Adipocyte (in vitro differentiated cells): ENCODE measurements at regions not wholly inside any gene's neighbourhood (a gene's known extent, or its start where the extent isn't known, plus 50 kb on each side); places are given as distances from the start of the nearest gene placed in this dataset.
"Not testable (repeated sequence)": the region's sequence is repeated elsewhere in the genome, so short reads cannot be mapped to it uniquely, and the experiment has no call there.

Experiments
- DNase-seq: peaks from one replicate; pipeline ENCODE4 v3.0.0-alpha.2; 2015; ENCODE audit warnings: low read depth
- H3K27me3 ChIP-seq: replicated peaks from 2 replicates; pipeline ENCODE4 v1.7.0; 2013; ENCODE audit warnings: mild to moderate bottlenecking, low read length, moderate library complexity; ENCODE audit not compliant: control insufficient read depth, insufficient read depth
- H3K36me3 ChIP-seq: 2 replicates; pipeline ENCODE4 v1.7.0; 2013; ENCODE audit warnings: low read length, mild to moderate bottlenecking, moderate library complexity; ENCODE audit not compliant: control insufficient read depth, insufficient read depth, severe bottlenecking
- H3K4me1 ChIP-seq: 2 replicates; pipeline ENCODE4 v1.7.0; 2013; ENCODE audit warnings: mild to moderate bottlenecking, low read length, moderate library complexity; ENCODE audit not compliant: control insufficient read depth, insufficient read depth
- H3K4me3 ChIP-seq: 2 replicates; pipeline ENCODE4 v1.7.0; 2013; ENCODE audit warnings: mild to moderate bottlenecking, low read length, moderate library complexity
- H3K9ac ChIP-seq: 2 replicates; pipeline ENCODE4 v1.7.0; 2013; ENCODE audit warnings: mild to moderate bottlenecking, low read length, moderate library complexity
- H3K9me3 ChIP-seq: 2 replicates; pipeline ENCODE4 v1.7.0; 2013; ENCODE audit warnings: mild to moderate bottlenecking, low read length, moderate library complexity; ENCODE audit not compliant: control insufficient read depth

GRCh38 chr17:64716496-64716895, 54.4 kb upstream of the SMURF2 start:
- H3K4me1 ChIP-seq: peaks cover 11% of the 10 kb centered on the region
- DNase-seq, H3K27me3 ChIP-seq, H3K9ac ChIP-seq, H3K9me3 ChIP-seq, H3K36me3 ChIP-seq, H3K4me3 ChIP-seq: not testable (repeated sequence)

GRCh38 chr17:64713786-64714185, 51.7 kb upstream of the SMURF2 start:
- H3K4me1 ChIP-seq: peaks cover 11% of the 10 kb centered on the region
- DNase-seq, H3K9me3 ChIP-seq, H3K27me3 ChIP-seq, H3K36me3 ChIP-seq: not testable (repeated sequence)
- H3K4me3 ChIP-seq: peak overlapping the region; percentile 78
- H3K9ac ChIP-seq: peak overlapping the region; percentile 77

GRCh38 chr17:64712557-64713351, 50.6 kb upstream of the SMURF2 start:
- not testable (repeated sequence) for H3K36me3 ChIP-seq, H3K4me3 ChIP-seq, H3K9me3 ChIP-seq, H3K27me3 ChIP-seq, H3K9ac ChIP-seq
- peaks cover 11% of the 10 kb centered on the region for H3K4me1 ChIP-seq
- DNase-seq: peak; percentile 44
